ENCODE measurements at regions not wholly inside any gene's neighbourhood (a gene's known extent, or its start where the extent isn't known, plus 50 kb on each side); places are given as distances from the start of the nearest gene placed in this dataset.
"Not testable (repeated sequence)": the region's sequence is repeated elsewhere in the genome, so short reads cannot be mapped to it uniquely, and the experiment has no call there.

DNA sequence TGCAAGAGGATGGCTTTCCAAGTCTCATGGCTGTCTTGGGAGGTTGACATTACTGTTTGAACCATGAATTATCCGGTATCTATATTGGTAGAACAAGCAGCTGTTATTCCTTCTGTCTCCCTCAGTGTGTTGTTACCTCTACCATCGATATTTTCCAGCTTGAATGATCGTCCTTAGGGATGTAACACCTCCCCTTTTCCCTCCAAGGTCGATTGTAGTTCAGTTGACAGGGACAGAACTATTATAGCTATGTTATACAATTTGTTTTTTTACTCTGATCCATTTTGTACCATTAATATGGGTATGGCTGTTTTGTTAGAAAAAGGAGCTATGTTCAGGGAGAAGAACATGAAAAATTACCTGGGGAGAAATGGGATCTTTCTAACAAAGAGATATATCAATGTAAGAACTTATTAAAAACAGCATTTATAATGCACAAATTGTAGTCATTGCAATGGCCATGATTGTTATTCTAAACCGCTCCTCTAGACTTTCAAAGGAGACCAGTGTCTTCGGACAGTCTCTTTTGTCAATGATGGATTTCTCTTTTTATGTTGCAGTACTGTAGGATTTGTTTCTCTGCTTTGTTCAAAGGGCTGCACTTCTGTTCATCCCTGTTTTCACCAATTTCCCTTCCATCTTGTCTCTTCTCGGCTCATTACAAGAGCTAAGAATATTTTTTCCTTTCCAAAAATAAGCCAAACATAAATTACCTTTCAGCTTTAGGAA lies 1535.5 kb downstream of the KHDRBS2 start:
- H3K27ac ChIP-seq (ENCODE audit: insufficient read depth, low read length); H3K79me1 ChIP-seq (ENCODE audit: low read depth in 1 of 2, low read length in 2 of 2); DNase-seq; in situ Hi-C loops (cut with MboI; ENCODE audit: low sequenced_read_pairs); intact Hi-C loops (cut with micrococcal nuclease); H4K5ac ChIP-seq (ENCODE audit: low read depth, low read length); H3K18ac ChIP-seq (ENCODE audit: low read depth, low read length); CTCF ChIA-PET; H3K4me3 ChIP-seq (ENCODE audit: insufficient read depth, low read depth, low read length); H4K20me1 ChIP-seq (ENCODE audit: insufficient read depth, low read length); H3K4me1 ChIP-seq (ENCODE audit: control insufficient read depth, insufficient read depth, low read length); H2AK5ac ChIP-seq (ENCODE audit: low read depth, low read length); H2BK15ac ChIP-seq (ENCODE audit: low read depth, low read length); H2BK5ac ChIP-seq (ENCODE audit: low read depth, low read length, poor library complexity, severe bottlenecking); dilution Hi-C loops (cut with HindIII; ENCODE audit: low sequenced_read_pairs, unreplicated experiment); H3K27me3 ChIP-seq (ENCODE audit: control insufficient read depth, insufficient read depth, low read length); H3K56ac ChIP-seq (ENCODE audit: extremely low read depth, insufficient read depth, low read length); ATAC-seq (ENCODE audit: low read depth); H3K36me3 ChIP-seq (ENCODE audit: control insufficient read depth, insufficient read depth, low read length); H3K14ac ChIP-seq (replicated peaks; ENCODE audit: low read depth, low read length); H3K4me2 ChIP-seq (ENCODE audit: low read depth, low read length); H4K91ac ChIP-seq (ENCODE audit: insufficient read depth, low read depth, low read length); H4K8ac ChIP-seq (ENCODE audit: low read depth in 2 of 2, low read length in 2 of 2); H2AFZ ChIP-seq (replicated peaks; ENCODE audit: low read length, poor library complexity); H2BK120ac ChIP-seq (ENCODE audit: low read depth, low read length); H3K9me3 ChIP-seq (ENCODE audit: control insufficient read depth, insufficient read depth, low read length); H3K9ac ChIP-seq (ENCODE audit: low read depth, low read length); H3K4ac ChIP-seq (ENCODE audit: low read depth, low read length); POLR2A ChIA-PET (ENCODE audit: unreplicated experiment); H2BK20ac ChIP-seq (ENCODE audit: low read depth, low read length); H3K9me1 ChIP-seq (ENCODE audit: insufficient read depth, low read length); H3K23ac ChIP-seq (ENCODE audit: low read depth, low read length); BruUV-seq (replicated peaks); H2AK9ac ChIP-seq (replicated peaks; ENCODE audit: low read depth, low read length, poor library complexity): not testable (repeated sequence)
- no CpG with 5 or more reads among the region's 7 CpGs for WGBS, 2 experiments (ENCODE audit: extremely low coverage in 2 of 2, insufficient read length in 1 of 2)

DNA sequence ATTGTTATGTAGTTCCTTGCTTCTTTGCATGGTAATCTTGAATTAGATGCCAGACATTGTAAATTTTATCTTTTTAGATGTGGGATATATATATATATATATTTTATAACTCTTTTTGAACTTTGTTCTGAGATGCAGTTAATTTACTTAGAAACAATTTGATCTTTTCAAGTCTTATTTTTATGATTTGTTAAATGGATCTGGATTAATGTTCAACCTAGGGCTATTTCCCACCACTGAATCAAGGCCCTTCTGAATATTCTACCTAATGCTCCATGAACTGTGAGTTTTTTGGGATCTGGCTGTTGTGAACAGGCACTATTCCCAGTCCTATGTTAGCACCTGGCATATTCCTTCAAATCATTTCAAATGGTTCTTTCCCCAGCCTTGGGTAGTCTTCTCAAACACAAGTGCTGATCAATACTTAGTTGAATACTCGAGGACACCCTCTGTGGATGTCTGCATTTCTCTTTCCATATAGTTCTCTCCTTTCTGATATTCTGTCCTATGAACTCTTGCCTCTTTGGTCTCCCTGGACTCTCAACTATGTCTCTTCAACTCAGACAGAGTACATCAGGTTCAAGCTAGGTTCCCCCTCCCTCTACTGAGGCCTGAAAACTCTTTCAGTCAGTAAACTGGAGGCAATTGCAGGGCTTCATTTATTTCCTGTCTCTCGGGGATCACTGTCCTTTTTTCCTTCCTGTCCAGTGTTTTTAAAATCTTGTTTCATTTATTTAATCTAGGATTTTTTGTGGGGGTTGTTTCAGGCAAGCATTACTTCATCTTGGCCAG lies 1538.1 kb downstream of the KHDRBS2 start:
- CTCF ChIA-PET; BruUV-seq (replicated peaks); intact Hi-C loops (cut with micrococcal nuclease); H3K36me3 ChIP-seq (ENCODE audit: control insufficient read depth, insufficient read depth, low read length); H3K23ac ChIP-seq (ENCODE audit: low read depth, low read length); H3K18ac ChIP-seq (ENCODE audit: low read depth, low read length); H4K8ac ChIP-seq (ENCODE audit: low read depth in 2 of 2, low read length in 2 of 2); H3K14ac ChIP-seq (replicated peaks; ENCODE audit: low read depth, low read length); H2AK9ac ChIP-seq (replicated peaks; ENCODE audit: low read depth, low read length, poor library complexity); H2BK5ac ChIP-seq (ENCODE audit: low read depth, low read length, poor library complexity, severe bottlenecking); H3K27ac ChIP-seq (ENCODE audit: insufficient read depth, low read length); H3K56ac ChIP-seq (ENCODE audit: extremely low read depth, insufficient read depth, low read length); DNase-seq; in situ Hi-C loops (cut with MboI; ENCODE audit: low sequenced_read_pairs); dilution Hi-C loops (cut with HindIII; ENCODE audit: low sequenced_read_pairs, unreplicated experiment); ATAC-seq (ENCODE audit: low read depth); H3K4me1 ChIP-seq (ENCODE audit: control insufficient read depth, insufficient read depth, low read length); POLR2A ChIA-PET (ENCODE audit: unreplicated experiment); H3K27me3 ChIP-seq (ENCODE audit: control insufficient read depth, insufficient read depth, low read length); H2BK15ac ChIP-seq (ENCODE audit: low read depth, low read length); H2BK120ac ChIP-seq (ENCODE audit: low read depth, low read length); H3K4ac ChIP-seq (ENCODE audit: low read depth, low read length); H2BK20ac ChIP-seq (ENCODE audit: low read depth, low read length); H3K4me3 ChIP-seq (ENCODE audit: insufficient read depth, low read depth, low read length); H4K20me1 ChIP-seq (ENCODE audit: insufficient read depth, low read length); H3K9ac ChIP-seq (ENCODE audit: low read depth, low read length); H4K5ac ChIP-seq (ENCODE audit: low read depth, low read length); H3K79me1 ChIP-seq (ENCODE audit: low read depth in 1 of 2, low read length in 2 of 2); H3K9me3 ChIP-seq (ENCODE audit: control insufficient read depth, insufficient read depth, low read length); H2AK5ac ChIP-seq (ENCODE audit: low read depth, low read length); H4K91ac ChIP-seq (ENCODE audit: insufficient read depth, low read depth, low read length); H2AFZ ChIP-seq (replicated peaks; ENCODE audit: low read length, poor library complexity); H3K4me2 ChIP-seq (ENCODE audit: low read depth, low read length); H3K9me1 ChIP-seq (ENCODE audit: insufficient read depth, low read length): not testable (repeated sequence)
- WGBS, 2 experiments (ENCODE audit: extremely low coverage in 2 of 2, insufficient read length in 1 of 2), result no CpG with 5 or more reads among the region's 2 CpGs

Data from IMR-90 (cell line).